ENCODE measurements at regions not wholly inside any gene's neighbourhood (a gene's known extent, or its start where the extent isn't known, plus 50 kb on each side); places are given as distances from the start of the nearest gene placed in this dataset.

GRCh38 chr9:106146066-106146840, 451.9 kb downstream of the TMEM38B start:
- Histone ChIP-seq H3K27me3 (ENCODE audit: low read depth) (no peaks in the 10 kb centered on the region), H3K4me3 (no peak overlapping the region), H3K4me1 (no peaks in the 10 kb centered on the region), H3K27ac (no peak overlapping the region), H3K36me3 (no peaks in the 10 kb centered on the region), H3K9me3 (no peaks in the 10 kb centered on the region)
- intact Hi-C loops (cut with DNase I): no loop called here
- ATAC-seq (no peak), DNase-seq (no peak)
- no peak for TF ChIP-seq CTCF (IDR thresholded peaks at IDR 0.05)

DNA sequence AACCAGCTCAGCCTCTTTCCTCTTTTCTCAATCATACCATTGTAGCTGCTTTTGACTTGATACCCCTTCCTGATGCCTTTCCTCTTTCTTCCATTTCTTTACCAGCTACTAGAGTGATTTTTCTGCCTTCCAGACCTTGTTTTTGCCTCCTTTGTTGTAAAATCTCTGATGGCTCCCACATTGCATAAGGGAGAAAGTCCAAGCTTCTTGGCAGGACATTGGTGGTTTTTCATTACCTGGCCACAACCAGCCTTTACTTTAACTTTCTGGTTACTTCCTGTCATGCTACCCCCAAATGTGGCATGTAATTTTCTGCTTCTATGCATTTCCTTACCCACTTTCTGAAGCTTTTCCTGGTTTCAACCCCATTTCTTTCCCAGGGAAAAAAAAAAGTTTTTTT, 452.5 kb downstream of the TMEM38B start:
- no peaks in the 10 kb centered on the region for H3K4me1 ChIP-seq
- no peaks in the 10 kb centered on the region for H3K36me3 ChIP-seq
- no peak overlapping the region for H3K4me3 ChIP-seq
- no peak overlapping the region for H3K27ac ChIP-seq
- DNase-seq (no peak), ATAC-seq (no peak)
- intact Hi-C loops (cut with DNase I): no loop called here
- no peaks in the 10 kb centered on the region for H3K9me3 ChIP-seq
- TF ChIP-seq CTCF (IDR thresholded peaks at IDR 0.05): no peak
- H3K27me3 ChIP-seq (ENCODE audit: low read depth): no peaks in the 10 kb centered on the region

GRCh38 chr9:106149956-106150355, 455.6 kb downstream of the TMEM38B start:
- Histone ChIP-seq H3K36me3 (no peaks in the 10 kb centered on the region), H3K4me3 (no peak overlapping the region), H3K27me3 (ENCODE audit: low read depth) (no peaks in the 10 kb centered on the region), H3K4me1 (no peaks in the 10 kb centered on the region), H3K27ac (no peak overlapping the region), H3K9me3 (no peaks in the 10 kb centered on the region)
- no peak for TF ChIP-seq CTCF (IDR thresholded peaks at IDR 0.05)
- DNase-seq (no peak), ATAC-seq (no peak)
- intact Hi-C loops (cut with DNase I): no loop called here

DNA sequence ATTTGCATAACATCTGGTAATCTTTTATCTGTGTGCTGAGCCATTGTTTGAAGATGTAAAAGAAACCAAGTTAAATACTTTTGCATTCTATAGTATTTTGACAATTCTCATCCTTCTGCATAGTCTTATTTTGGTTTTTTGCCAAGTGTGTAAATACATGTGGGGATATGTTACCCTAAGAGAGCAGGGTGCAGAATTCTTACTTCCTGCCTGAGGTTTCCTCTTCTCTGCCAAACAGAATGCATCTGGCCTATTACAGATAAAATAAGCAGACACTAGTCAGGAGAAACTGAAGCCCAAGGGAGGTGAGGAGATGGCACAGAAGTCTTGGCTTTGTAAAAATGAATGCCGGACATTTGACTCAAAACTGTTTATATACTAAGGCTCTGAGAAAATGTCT, 462.1 kb downstream of the TMEM38B start:
- H3K4me1 ChIP-seq: no peaks in the 10 kb centered on the region
- H3K36me3 ChIP-seq: no peaks in the 10 kb centered on the region
- no peaks in the 10 kb centered on the region for H3K27me3 ChIP-seq (ENCODE audit: low read depth)
- DNase-seq: no peak
- no peak overlapping the region for H3K4me3 ChIP-seq
- intact Hi-C loops (cut with DNase I): no loop called here
- TF ChIP-seq CTCF (IDR thresholded peaks at IDR 0.05): no peak
- H3K9me3 ChIP-seq: no peaks in the 10 kb centered on the region
- ATAC-seq: no peak
- no peak overlapping the region for H3K27ac ChIP-seq

- no peak overlapping the region for H3K4me3 ChIP-seq
- DNase-seq: no peak
- TF ChIP-seq CTCF (IDR thresholded peaks at IDR 0.05): no peak
- no peaks in the 10 kb centered on the region for H3K9me3 ChIP-seq
- ATAC-seq: no peak
- no peaks in the 10 kb centered on the region for H3K27me3 ChIP-seq (ENCODE audit: low read depth)
- intact Hi-C loops (cut with DNase I): no loop called here
- H3K36me3 ChIP-seq: no peaks in the 10 kb centered on the region
- no peaks in the 10 kb centered on the region for H3K4me1 ChIP-seq
- no peak overlapping the region for H3K27ac ChIP-seq
These were observed 477.9 kb downstream of the TMEM38B start for GRCh38 chr9:106172265-106172664.
